Natural killer cell (primary cell): ENCODE measurements at regions not wholly inside any gene's neighbourhood (a gene's known extent, or its start where the extent isn't known, plus 50 kb on each side); places are given as distances from the start of the nearest gene placed in this dataset.

Source experiments
- ATAC-seq, 3 donors: fragments of 150-1000 bp in 2 of 3; fragments of 200-7000 bp in 1 of 3; cut with Tn5 transposase; 1 replicate in 1 of 3; 2 replicates in 2 of 3; pipeline ENCODE4 v1.10.0; 2021; ENCODE audit warnings: mild to moderate bottlenecking in 2 of 3, moderate library complexity in 2 of 3
- DNase-seq, 2 donors: peaks; one replicate each; pipeline versions ENCODE4 v3.0.0 to v3.0.0-alpha.2; 2013 to 2021; ENCODE audit warnings: mixed read lengths in 1 of 2
- H3K27ac ChIP-seq: one replicate; pipeline ENCODE4 v1.5.1; 2013; ENCODE audit warnings: mild to moderate bottlenecking, low read length
- H3K27me3 ChIP-seq: one replicate; pipeline ENCODE4 v1.6.1; 2013; ENCODE audit warnings: low read length; ENCODE audit not compliant: control insufficient read depth, insufficient read depth
- H3K36me3 ChIP-seq: one replicate; pipeline ENCODE4 v1.6.1; 2013; ENCODE audit warnings: low read length; ENCODE audit not compliant: control insufficient read depth, insufficient read depth
- H3K4me1 ChIP-seq: one replicate; pipeline ENCODE4 v1.6.1; 2013; ENCODE audit warnings: low read length; ENCODE audit not compliant: control insufficient read depth, insufficient read depth
- H3K4me3 ChIP-seq: one replicate; pipeline ENCODE4 v1.5.1; 2013; ENCODE audit warnings: low read length
- H3K9me3 ChIP-seq: one replicate; pipeline ENCODE4 v1.6.1; 2013; ENCODE audit warnings: low read length; ENCODE audit not compliant: control insufficient read depth, insufficient read depth
- H3K27ac Mint-ChIP-seq, 2 donors: one replicate each; pipeline ENCODE4 v1.8.0; 2022; ENCODE audit warnings: mild to moderate bottlenecking in 2 of 2, mixed read lengths in 2 of 2, moderate library complexity in 1 of 2
- H3K27me3 Mint-ChIP-seq, 2 donors: one replicate each; pipeline ENCODE4 v1.8.0; 2022; ENCODE audit warnings: low read depth in 2 of 2, mixed read lengths in 2 of 2
- H3K36me3 Mint-ChIP-seq: one replicate; pipeline ENCODE4 v1.8.0; 2022; ENCODE audit warnings: mixed read lengths
- H3K4me1 Mint-ChIP-seq, 2 donors: one replicate each; pipeline ENCODE4 v1.8.0; 2022; ENCODE audit warnings: mixed read lengths in 2 of 2
- H3K4me3 Mint-ChIP-seq: one replicate; pipeline ENCODE4 v1.8.0; 2022; ENCODE audit warnings: mild to moderate bottlenecking, moderate library complexity, mixed read lengths
- H3K9me3 Mint-ChIP-seq, 2 donors: one replicate each; pipeline ENCODE4 v1.8.0; 2022; ENCODE audit warnings: mixed read lengths in 2 of 2
- WGBS: methylation state at CpG from one replicate; pipeline ENCODE4 v1.1.7; 2013; ENCODE audit warnings: missing lambda C conversion rate; ENCODE audit not compliant: insufficient coverage; 5-methylcytosine and 5-hydroxymethylcytosine counted together
- intact Hi-C: fragments of 100-400 bp; cut with micrococcal nuclease; formaldehyde crosslinking; loops from one replicate; pipeline ENCODE4 v1.14.2; 2022
- TF ChIP-seq, protein P1 (sequence below): fragments of 200-600 bp; IDR thresholded peaks from one replicate; pipeline ENCODE4 v1.8.0; 2022; ENCODE audit warnings: antibody characterized with exemption

DNA sequence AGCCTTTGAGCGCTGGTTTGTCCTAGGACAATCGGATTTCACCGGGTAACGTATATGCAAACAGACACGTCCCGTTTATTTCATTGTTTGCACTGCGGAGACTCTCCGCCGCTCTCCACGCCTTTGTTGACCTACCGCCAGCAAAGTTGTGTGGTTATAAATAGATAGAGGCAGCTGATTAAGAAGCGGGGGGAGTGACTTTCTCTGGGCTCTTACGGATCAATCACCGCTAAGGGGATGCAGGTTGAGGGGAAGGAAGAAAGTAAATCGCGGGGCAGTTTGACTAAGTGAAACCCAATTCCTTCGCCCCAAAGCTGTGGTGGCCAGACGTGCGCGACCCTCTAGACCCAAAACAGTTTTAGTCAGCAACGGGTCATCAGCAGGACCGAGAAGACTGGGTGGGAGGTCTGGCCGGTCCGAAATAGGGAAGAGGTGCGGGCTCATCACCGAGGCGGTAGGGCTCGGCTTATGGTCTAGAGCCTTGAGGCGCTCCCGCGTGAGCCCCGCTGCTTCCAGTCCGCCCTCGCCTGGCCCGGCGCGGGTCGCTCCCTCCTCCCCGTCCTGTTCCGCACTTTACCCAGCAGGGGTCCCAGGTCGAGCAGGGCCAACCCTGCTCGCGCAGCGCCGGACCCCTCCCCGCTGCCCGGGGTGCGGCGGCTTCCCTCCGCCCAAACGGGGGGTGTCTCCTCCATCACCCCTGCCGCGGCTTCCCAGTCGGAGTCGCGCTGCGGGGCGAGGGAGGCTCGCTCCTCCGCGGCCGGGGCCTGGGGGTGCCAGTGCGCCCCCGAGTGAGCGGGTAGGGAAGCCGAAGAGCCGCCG lies 120.8 kb upstream of the RRP15 start:
- H3K4me3 ChIP-seq = no peak overlapping the region
- no peak overlapping the region for H3K27ac ChIP-seq
- Mint-ChIP-seq H3K27me3 (peaks cover 27 to 31% of the 10 kb centered on the region in 2 donors), H3K27ac (no peak overlapping the region), H3K4me1 (peaks cover 5 to 13% of the 10 kb centered on the region in 2 donors), H3K4me3 (peak overlapping the region; percentile 77), H3K9me3 (no peaks in the 10 kb centered on the region), H3K36me3 (peaks cover 7% of the 10 kb centered on the region)
- no peaks in the 10 kb centered on the region for H3K36me3 ChIP-seq
- TF ChIP-seq, protein P1, sequence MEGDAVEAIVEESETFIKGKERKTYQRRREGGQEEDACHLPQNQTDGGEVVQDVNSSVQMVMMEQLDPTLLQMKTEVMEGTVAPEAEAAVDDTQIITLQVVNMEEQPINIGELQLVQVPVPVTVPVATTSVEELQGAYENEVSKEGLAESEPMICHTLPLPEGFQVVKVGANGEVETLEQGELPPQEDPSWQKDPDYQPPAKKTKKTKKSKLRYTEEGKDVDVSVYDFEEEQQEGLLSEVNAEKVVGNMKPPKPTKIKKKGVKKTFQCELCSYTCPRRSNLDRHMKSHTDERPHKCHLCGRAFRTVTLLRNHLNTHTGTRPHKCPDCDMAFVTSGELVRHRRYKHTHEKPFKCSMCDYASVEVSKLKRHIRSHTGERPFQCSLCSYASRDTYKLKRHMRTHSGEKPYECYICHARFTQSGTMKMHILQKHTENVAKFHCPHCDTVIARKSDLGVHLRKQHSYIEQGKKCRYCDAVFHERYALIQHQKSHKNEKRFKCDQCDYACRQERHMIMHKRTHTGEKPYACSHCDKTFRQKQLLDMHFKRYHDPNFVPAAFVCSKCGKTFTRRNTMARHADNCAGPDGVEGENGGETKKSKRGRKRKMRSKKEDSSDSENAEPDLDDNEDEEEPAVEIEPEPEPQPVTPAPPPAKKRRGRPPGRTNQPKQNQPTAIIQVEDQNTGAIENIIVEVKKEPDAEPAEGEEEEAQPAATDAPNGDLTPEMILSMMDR = no peak
- no peaks in the 10 kb centered on the region for H3K9me3 ChIP-seq
- peaks cover 34% of the 10 kb centered on the region for H3K27me3 ChIP-seq
- ATAC-seq (no peak), DNase-seq (peak in 1 of 2 donors; percentile 2)
- 2% methylated on average over 68 of the region's 68 CpGs for WGBS
- H3K4me1 ChIP-seq = peaks cover 15% of the 10 kb centered on the region
- intact Hi-C loops = no loop called here

DNA sequence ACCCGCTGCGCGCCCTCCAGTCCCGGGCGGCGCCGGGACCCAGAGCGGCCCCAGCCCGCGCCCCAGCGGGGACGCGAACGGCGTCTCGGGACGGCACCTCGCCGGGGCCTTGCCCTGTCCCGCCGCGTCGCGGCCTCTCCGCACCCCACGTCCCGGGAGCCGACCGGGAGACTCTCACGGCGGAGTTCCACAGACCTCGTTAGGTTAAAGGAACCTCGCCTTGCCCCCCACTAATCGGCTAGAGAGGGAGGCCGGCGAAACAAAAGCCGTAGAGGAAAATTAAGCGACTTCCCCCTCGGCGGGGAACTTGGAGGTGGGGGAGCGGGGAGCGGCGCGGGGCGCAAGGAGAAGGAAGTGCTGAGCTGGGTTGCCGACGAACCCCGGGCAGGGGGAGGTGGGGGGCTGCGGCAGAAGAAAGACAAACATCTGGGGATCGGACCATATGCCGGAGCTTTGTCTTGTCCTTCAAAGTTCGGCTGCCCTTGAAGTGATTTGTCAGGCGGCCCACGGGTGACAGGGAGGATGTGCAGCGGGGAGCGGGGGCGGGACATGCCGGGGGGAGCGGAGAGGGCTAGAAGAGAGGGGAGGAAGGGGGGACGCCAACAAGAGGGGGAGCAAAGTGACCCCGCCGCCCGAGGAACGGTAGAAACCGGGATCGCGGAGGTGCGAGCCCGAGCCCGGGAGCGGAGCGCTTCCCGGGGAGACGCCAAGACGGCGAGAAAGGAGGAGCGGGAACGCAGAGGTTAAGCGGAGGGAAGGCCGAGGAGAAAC lies 120.0 kb upstream of the RRP15 start:
- no peaks in the 10 kb centered on the region for H3K9me3 Mint-ChIP-seq
- Histone ChIP-seq H3K36me3 (no peaks in the 10 kb centered on the region), H3K9me3 (no peaks in the 10 kb centered on the region), H3K4me3 (no peak overlapping the region), H3K4me1 (peaks cover 15% of the 10 kb centered on the region), H3K27ac (no peak overlapping the region), H3K27me3 (peaks cover 32% of the 10 kb centered on the region)
- H3K27ac Mint-ChIP-seq = no peak overlapping the region
- TF ChIP-seq, protein P1 = no peak
- H3K36me3 Mint-ChIP-seq = peaks cover 7% of the 10 kb centered on the region
- H3K4me3 Mint-ChIP-seq = peak overlapping the region; percentile 9
- peaks cover 5 to 13% of the 10 kb centered on the region in 2 donors for H3K4me1 Mint-ChIP-seq
- no peak for ATAC-seq
- intact Hi-C loops = no loop called here
- DNase-seq = peak in 1 of 2 donors; percentile 3
- peaks cover 27 to 31% of the 10 kb centered on the region in 2 donors for H3K27me3 Mint-ChIP-seq
- WGBS = 2% methylated on average over 80 of the region's 80 CpGs

DNA sequence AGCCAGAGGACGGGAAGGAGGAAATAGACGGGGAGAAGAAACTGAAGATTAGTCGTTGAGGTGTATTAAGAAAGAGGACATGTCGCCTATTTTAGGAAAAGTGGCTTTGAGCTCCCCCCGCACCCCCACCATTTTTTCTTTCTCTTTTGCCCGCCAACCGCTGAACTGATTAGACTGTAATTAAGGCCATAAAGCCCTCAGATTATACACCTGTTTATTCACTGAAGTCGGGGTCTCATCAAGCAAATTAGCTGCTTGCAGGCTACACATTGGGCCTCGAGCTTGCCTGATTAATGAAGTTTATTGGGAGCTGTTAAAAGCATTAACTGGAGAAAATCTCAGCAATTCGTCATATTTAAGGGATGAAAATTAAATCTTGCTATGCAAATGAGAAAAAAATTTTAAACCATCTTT lies 119.4 kb upstream of the RRP15 start:
- H3K9me3 ChIP-seq = no peaks in the 10 kb centered on the region
- WGBS = 6% methylated on average over 10 of the region's 10 CpGs
- H3K4me1 ChIP-seq = peaks cover 15% of the 10 kb centered on the region
- ATAC-seq (no peak), DNase-seq (no peak)
- H3K4me3 Mint-ChIP-seq = peak overlapping the region; percentile 10
- no peak overlapping the region for H3K4me3 ChIP-seq
- H3K36me3 ChIP-seq = no peaks in the 10 kb centered on the region
- no peak overlapping the region for H3K27ac Mint-ChIP-seq
- intact Hi-C loops = no loop called here
- peaks cover 32% of the 10 kb centered on the region for H3K27me3 ChIP-seq
- H3K4me1 Mint-ChIP-seq = peaks cover 5 to 13% of the 10 kb centered on the region in 2 donors
- H3K27me3 Mint-ChIP-seq = peaks cover 27 to 31% of the 10 kb centered on the region in 2 donors
- H3K9me3 Mint-ChIP-seq = no peaks in the 10 kb centered on the region
- TF ChIP-seq, protein P1 = no peak
- no peak overlapping the region for H3K27ac ChIP-seq
- H3K36me3 Mint-ChIP-seq = peaks cover 7% of the 10 kb centered on the region
